ENCODE measurements at regions not wholly inside any gene's neighbourhood (a gene's known extent, or its start where the extent isn't known, plus 50 kb on each side); places are given as distances from the start of the nearest gene placed in this dataset.

- TF ChIP-seq, protein P1, sequence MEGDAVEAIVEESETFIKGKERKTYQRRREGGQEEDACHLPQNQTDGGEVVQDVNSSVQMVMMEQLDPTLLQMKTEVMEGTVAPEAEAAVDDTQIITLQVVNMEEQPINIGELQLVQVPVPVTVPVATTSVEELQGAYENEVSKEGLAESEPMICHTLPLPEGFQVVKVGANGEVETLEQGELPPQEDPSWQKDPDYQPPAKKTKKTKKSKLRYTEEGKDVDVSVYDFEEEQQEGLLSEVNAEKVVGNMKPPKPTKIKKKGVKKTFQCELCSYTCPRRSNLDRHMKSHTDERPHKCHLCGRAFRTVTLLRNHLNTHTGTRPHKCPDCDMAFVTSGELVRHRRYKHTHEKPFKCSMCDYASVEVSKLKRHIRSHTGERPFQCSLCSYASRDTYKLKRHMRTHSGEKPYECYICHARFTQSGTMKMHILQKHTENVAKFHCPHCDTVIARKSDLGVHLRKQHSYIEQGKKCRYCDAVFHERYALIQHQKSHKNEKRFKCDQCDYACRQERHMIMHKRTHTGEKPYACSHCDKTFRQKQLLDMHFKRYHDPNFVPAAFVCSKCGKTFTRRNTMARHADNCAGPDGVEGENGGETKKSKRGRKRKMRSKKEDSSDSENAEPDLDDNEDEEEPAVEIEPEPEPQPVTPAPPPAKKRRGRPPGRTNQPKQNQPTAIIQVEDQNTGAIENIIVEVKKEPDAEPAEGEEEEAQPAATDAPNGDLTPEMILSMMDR (IDR thresholded peaks at IDR 0.05): no peak
These were observed 83.9 kb upstream of the OGFRL1 start for GRCh38 chr6:71204741-71205140.

DNA sequence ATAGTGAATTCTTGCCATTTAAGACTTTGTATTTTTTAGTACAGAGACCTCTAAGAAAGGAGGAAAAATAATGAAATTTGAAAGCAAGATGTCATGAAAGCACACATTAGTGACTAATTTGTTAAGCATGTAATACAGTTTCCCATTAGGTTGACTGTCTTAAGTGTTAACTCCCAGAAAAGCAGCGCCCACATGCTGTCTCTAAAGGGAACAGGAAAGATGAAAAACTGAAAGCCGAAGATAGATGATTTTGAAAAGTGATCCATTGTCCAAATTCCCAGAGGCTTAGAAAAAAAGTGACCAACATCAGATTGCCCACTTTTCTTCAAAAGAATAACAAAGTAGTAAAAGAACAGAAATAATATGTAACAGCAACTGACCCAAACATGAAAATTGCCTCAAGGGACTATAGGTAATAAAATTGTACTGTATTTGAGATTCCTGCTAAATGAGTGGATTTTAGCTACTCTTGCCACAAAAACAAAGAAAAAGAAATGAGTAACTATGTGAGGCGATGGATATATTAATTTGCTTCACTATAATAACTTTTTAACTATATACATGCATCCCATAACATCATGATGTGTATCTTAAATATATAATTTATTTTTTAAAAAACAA is 83.2 kb upstream of the OGFRL1 start:
- TF ChIP-seq, protein P1 (IDR thresholded peaks at IDR 0.05): no peak

GRCh38 chr6:71206089-71206488 is 82.5 kb upstream of the OGFRL1 start:
- TF ChIP-seq, protein P1 (IDR thresholded peaks at IDR 0.05): no peak

- TF ChIP-seq, protein P1 (IDR thresholded peaks at IDR 0.05): no peak
These were observed 79.4 kb upstream of the OGFRL1 start for GRCh38 chr6:71209206-71209605.

- TF ChIP-seq, protein P1 (IDR thresholded peaks at IDR 0.05): no peak
These were observed 79.0 kb upstream of the OGFRL1 start for GRCh38 chr6:71209626-71210025.

- TF ChIP-seq, protein P1 (IDR thresholded peaks at IDR 0.05): no peak
These were observed 76.8 kb upstream of the OGFRL1 start for GRCh38 chr6:71211799-71212198.

- TF ChIP-seq, protein P1 (IDR thresholded peaks at IDR 0.05): no peak
These were observed 68.1 kb upstream of the OGFRL1 start for GRCh38 chr6:71220466-71220865.

GRCh38 chr6:71222671-71223070 is 65.9 kb upstream of the OGFRL1 start:
- TF ChIP-seq, protein P1 (IDR thresholded peaks at IDR 0.05): no peak

Measured in LNCAP (cell line).